ENCODE measurements at regions not wholly inside any gene's neighbourhood (a gene's known extent, or its start where the extent isn't known, plus 50 kb on each side); places are given as distances from the start of the nearest gene placed in this dataset.

DNA sequence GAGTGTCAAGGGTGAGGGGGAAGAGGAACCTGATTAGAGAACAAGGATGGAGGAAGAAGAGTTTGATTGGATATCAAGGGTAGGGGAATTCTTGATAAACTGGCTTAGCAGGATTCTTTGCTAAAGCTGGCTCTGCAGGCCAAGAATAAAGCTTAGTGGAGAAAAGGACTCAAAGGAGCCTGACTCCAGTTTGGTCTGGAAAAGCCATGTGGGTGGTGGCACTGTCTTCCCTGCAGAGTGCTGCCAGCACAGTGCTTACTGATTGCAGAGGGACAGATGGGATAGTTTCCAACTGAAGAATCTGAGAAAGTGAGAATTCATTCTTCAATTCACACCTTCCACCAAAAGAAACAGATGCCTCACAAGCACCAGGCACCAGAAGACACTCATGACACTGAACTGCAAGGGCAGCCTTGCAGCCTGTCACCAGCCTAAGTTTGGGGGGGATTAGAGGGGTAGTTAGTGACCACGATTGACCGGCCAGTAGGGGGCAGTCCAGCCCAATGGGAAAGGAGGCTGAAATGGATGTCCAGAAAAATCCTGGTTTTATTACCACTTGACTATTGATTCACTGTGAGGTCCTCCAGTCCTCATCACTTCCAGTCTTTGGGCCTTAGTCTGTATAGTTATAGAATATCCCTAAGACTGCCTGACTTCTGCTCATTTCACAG is 334.5 kb downstream of the SMAD2 start:
- Mint-ChIP-seq H3K36me3 (ENCODE audit: low read depth) (no peaks in the 10 kb centered on the region), H3K27ac (no peak overlapping the region), H3K4me3 (no peak overlapping the region), H3K27me3 (peaks cover 22% of the 10 kb centered on the region), H3K4me1 (peaks cover 6% of the 10 kb centered on the region), H3K9me3 (no peaks in the 10 kb centered on the region)
- DNase-seq: no peak
- ChIA-PET POLR2A (no interaction called here), CTCF (interaction anchor here (1.4 kb wide), 1 partner anchor 153 kb away, joined by 6 read pairs; no protein-coding TSS in a partner anchor)

- POLR2A ChIA-PET: no interaction called here
- H3K4me1 Mint-ChIP-seq: peaks cover 6% of the 10 kb centered on the region
These were observed 335.8 kb downstream of the SMAD2 start for GRCh38 chr18:47594621-47595086.

GRCh38 chr18:47593744-47594472 is 336.6 kb downstream of the SMAD2 start:
- Mint-ChIP-seq H3K4me1 (peaks cover 6% of the 10 kb centered on the region), H3K27ac (no peak overlapping the region), H3K4me3 (no peak overlapping the region), H3K36me3 (ENCODE audit: low read depth) (no peaks in the 10 kb centered on the region), H3K9me3 (no peaks in the 10 kb centered on the region), H3K27me3 (peaks cover 22% of the 10 kb centered on the region)
- DNase-seq: no peak
- ChIA-PET CTCF (no interaction called here), POLR2A (no interaction called here)

More at GRCh38 chr18:47594621-47595086, 335.8 kb downstream of the SMAD2 start:
- CTCF ChIA-PET: no interaction called here
- H3K27ac Mint-ChIP-seq: no peak overlapping the region
- no peak for DNase-seq
- no peaks in the 10 kb centered on the region for H3K36me3 Mint-ChIP-seq (ENCODE audit: low read depth)
- H3K4me3 Mint-ChIP-seq: no peak overlapping the region
- peaks cover 22% of the 10 kb centered on the region for H3K27me3 Mint-ChIP-seq
- no peaks in the 10 kb centered on the region for H3K9me3 Mint-ChIP-seq

DNA sequence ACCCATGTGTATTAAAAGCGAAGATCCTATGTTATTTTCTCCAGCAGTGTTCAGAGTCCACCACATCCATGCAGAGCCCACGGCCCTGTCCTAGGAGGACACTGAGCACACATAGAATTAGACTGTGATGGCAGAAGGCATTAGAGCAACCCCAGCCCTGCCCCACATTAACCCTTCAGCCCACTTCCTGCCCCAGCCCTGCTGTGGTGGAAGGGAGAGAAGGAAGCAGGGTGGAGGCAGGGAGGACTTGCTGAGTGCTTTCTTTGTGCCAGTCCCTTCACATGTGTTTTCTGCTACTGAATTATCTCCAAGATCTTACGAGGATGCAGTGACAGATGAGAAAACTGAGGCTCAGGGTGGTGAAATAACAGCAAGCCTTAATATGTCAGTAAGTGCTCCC is 339.0 kb downstream of the SMAD2 start:
- ChIA-PET CTCF (no interaction called here), POLR2A (no interaction called here)
- Mint-ChIP-seq H3K9me3 (no peaks in the 10 kb centered on the region), H3K4me3 (no peak overlapping the region), H3K36me3 (ENCODE audit: low read depth) (no peaks in the 10 kb centered on the region), H3K27ac (no peak overlapping the region), H3K4me1 (peaks cover 6% of the 10 kb centered on the region), H3K27me3 (peaks cover 24% of the 10 kb centered on the region)
- DNase-seq: no peak

GRCh38 chr18:47587587-47587986 is 336.1 kb upstream of the SKOR2 start:
- CTCF ChIA-PET: no interaction called here
- no peaks in the 10 kb centered on the region for H3K9me3 Mint-ChIP-seq
- POLR2A ChIA-PET: no interaction called here
- no peak overlapping the region for H3K27ac Mint-ChIP-seq
- peaks cover 6% of the 10 kb centered on the region for H3K4me1 Mint-ChIP-seq
- no peak for DNase-seq
- no peak overlapping the region for H3K4me3 Mint-ChIP-seq
- peaks cover 10% of the 10 kb centered on the region for H3K27me3 Mint-ChIP-seq
- H3K36me3 Mint-ChIP-seq (ENCODE audit: low read depth): no peaks in the 10 kb centered on the region

DNA sequence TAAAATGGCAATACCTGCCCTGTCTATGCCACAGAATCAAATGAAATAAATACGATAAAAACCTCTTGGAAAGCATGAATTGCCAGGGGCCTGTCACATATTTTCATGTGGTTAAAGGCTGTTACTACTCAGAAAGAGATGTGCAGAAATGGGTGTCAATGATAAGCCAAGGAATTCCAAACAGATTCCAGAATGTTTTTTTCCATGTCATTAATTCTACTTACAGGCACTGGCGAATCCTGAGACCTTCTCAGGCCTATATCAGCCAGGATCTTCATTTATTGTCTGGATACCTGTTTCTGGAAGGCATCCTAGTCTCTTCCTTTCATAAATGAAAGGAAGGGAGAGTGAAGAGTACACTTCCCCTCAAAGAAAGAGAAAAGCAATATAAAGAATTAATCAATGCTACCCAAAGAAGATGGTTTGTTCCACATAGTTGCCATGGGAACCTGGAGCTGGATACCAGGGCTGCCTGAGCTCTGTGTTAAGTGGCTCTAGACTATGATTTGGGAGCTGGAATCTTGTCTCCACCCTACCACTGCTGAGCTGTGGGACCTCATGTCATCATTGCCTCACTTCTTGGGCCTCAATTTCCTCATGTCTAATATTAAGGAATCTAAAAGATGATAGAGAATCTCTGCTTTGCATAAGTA is 335.1 kb upstream of the SKOR2 start:
- Mint-ChIP-seq H3K9me3 (no peaks in the 10 kb centered on the region), H3K4me1 (peaks cover 5% of the 10 kb centered on the region), H3K36me3 (ENCODE audit: low read depth) (no peaks in the 10 kb centered on the region), H3K27me3 (peaks cover 8% of the 10 kb centered on the region), H3K27ac (no peak overlapping the region), H3K4me3 (no peak overlapping the region)
- DNase-seq: no peak
- ChIA-PET CTCF (interaction anchor here (1.0 kb wide), 1 partner anchor 162 kb away, joined by 3 read pairs; no protein-coding TSS in a partner anchor), POLR2A (no interaction called here)

DNA sequence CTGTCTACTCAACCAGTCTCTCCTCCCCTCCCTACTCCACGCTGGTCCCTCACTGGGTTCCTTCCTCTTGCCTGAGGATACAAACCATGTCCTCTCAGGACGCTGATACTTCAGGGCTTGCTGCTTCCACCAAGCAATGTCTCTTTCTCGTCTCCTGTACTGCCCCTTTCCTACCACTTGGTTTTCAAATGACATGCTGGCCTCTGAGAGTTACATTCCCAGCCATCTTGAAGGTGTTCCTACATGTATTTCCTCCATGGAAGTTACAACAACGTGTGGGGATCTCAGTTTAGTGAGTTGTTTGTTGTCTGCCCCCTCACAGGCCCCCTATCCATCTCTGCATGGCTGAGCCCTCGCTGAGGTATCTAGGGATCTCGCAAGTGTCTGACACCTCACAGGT is 334.5 kb upstream of the SKOR2 start:
- DNase-seq: no peak
- ChIA-PET CTCF (no interaction called here), POLR2A (no interaction called here)
- H3K4me1 Mint-ChIP-seq: no peaks in the 10 kb centered on the region
- H3K9me3 Mint-ChIP-seq: no peaks in the 10 kb centered on the region
- H3K27me3 Mint-ChIP-seq: peaks cover 8% of the 10 kb centered on the region
- H3K27ac Mint-ChIP-seq: no peak overlapping the region
- H3K4me3 Mint-ChIP-seq: no peak overlapping the region
- no peaks in the 10 kb centered on the region for H3K36me3 Mint-ChIP-seq (ENCODE audit: low read depth)

- Mint-ChIP-seq H3K4me1 (no peaks in the 10 kb centered on the region), H3K36me3 (ENCODE audit: low read depth) (no peaks in the 10 kb centered on the region), H3K9me3 (no peaks in the 10 kb centered on the region), H3K4me3 (no peak overlapping the region), H3K27me3 (peaks cover 8% of the 10 kb centered on the region), H3K27ac (no peak overlapping the region)
- CTCF ChIA-PET: no interaction called here
- no peak for DNase-seq
- POLR2A ChIA-PET: no interaction called here
These were observed 333.7 kb upstream of the SKOR2 start for GRCh38 chr18:47585136-47585535.

DNA sequence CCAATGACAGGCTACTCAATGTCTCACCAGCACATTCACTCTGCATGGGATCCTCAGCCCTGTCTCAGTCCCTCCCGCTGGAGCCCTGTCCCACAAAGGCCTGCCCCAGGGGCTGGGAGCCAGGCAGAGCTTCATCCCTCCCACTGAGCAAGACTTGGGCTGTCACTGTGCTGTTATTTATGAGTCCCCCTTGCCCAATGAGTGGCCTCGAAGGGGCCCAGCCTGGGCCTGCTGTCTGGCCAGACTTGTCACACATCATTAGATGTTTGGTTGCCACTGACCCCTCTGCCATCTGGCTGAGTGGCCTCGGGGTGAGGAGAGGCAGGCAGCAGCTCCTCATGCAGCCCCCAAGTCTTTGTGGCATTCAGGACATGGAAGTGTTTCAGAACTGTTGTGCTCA is 330.6 kb upstream of the SKOR2 start:
- POLR2A ChIA-PET: no interaction called here
- no peaks in the 10 kb centered on the region for H3K9me3 Mint-ChIP-seq
- CTCF ChIA-PET: no interaction called here
- DNase-seq: no peak
- H3K36me3 Mint-ChIP-seq (ENCODE audit: low read depth): no peaks in the 10 kb centered on the region
- H3K27me3 Mint-ChIP-seq: peaks cover 6% of the 10 kb centered on the region
- H3K4me3 Mint-ChIP-seq: no peak overlapping the region
- no peak overlapping the region for H3K27ac Mint-ChIP-seq
- no peaks in the 10 kb centered on the region for H3K4me1 Mint-ChIP-seq

DNA sequence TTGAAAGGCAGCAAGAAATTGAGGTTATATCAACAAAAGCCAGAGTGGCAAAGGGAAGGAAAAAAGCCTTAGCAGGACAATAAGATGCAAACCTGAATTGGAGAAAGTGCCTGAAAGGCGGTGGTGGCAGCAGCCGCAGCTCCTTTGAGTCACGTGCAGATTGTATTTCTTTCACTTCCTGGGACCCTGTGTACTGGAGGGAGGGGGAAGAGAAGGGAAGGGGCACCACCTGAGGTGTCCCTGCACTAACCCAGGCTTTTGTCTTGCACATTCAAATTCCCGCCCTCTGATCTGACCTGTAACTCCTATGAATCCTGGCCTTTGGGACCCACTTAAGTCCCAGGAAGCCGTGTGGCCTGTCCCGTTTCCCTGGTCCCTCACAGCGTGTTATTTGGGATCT is 326.1 kb upstream of the SKOR2 start:
- Mint-ChIP-seq H3K27ac (no peak overlapping the region), H3K4me3 (no peak overlapping the region), H3K36me3 (ENCODE audit: low read depth) (no peaks in the 10 kb centered on the region), H3K4me1 (no peaks in the 10 kb centered on the region), H3K9me3 (no peaks in the 10 kb centered on the region), H3K27me3 (peaks cover 2% of the 10 kb centered on the region)
- DNase-seq: no peak
- ChIA-PET POLR2A (no interaction called here), CTCF (no interaction called here)

- ChIA-PET CTCF (no interaction called here), POLR2A (no interaction called here)
- Mint-ChIP-seq H3K4me1 (no peaks in the 10 kb centered on the region), H3K27ac (no peak overlapping the region), H3K36me3 (ENCODE audit: low read depth) (no peaks in the 10 kb centered on the region), H3K4me3 (no peak overlapping the region), H3K27me3 (no peaks in the 10 kb centered on the region), H3K9me3 (no peaks in the 10 kb centered on the region)
- DNase-seq: no peak
These were observed 323.5 kb upstream of the SKOR2 start for GRCh38 chr18:47574966-47575365.

GRCh38 chr18:47571957-47572356 is 320.5 kb upstream of the SKOR2 start:
- no peak overlapping the region for H3K27ac Mint-ChIP-seq
- DNase-seq: no peak
- H3K4me1 Mint-ChIP-seq: no peaks in the 10 kb centered on the region
- H3K36me3 Mint-ChIP-seq (ENCODE audit: low read depth): no peaks in the 10 kb centered on the region
- CTCF ChIA-PET: no interaction called here
- no peaks in the 10 kb centered on the region for H3K27me3 Mint-ChIP-seq
- H3K9me3 Mint-ChIP-seq: no peaks in the 10 kb centered on the region
- POLR2A ChIA-PET: no interaction called here
- no peak overlapping the region for H3K4me3 Mint-ChIP-seq

GRCh38 chr18:47566809-47567208 is 315.3 kb upstream of the SKOR2 start:
- DNase-seq: no peak
- ChIA-PET POLR2A (no interaction called here), CTCF (no interaction called here)
- H3K36me3 Mint-ChIP-seq (ENCODE audit: low read depth): no peaks in the 10 kb centered on the region
- no peak overlapping the region for H3K27ac Mint-ChIP-seq
- peaks cover 1% of the 10 kb centered on the region for H3K27me3 Mint-ChIP-seq
- no peaks in the 10 kb centered on the region for H3K4me1 Mint-ChIP-seq
- H3K4me3 Mint-ChIP-seq: no peak overlapping the region
- no peaks in the 10 kb centered on the region for H3K9me3 Mint-ChIP-seq

Data from activated CD4-positive, alpha-beta memory T cell treated with anti-CD3 and anti-CD28 coated beads, Interleukin-2, amount 10 ng/mL, durations not matched to agents 7 days and 5 days (primary cell).